ENCODE measurements at regions not wholly inside any gene's neighbourhood (a gene's known extent, or its start where the extent isn't known, plus 50 kb on each side); places are given as distances from the start of the nearest gene placed in this dataset.
"Not testable (repeated sequence)": the region's sequence is repeated elsewhere in the genome, so short reads cannot be mapped to it uniquely, and the experiment has no call there.

DNA sequence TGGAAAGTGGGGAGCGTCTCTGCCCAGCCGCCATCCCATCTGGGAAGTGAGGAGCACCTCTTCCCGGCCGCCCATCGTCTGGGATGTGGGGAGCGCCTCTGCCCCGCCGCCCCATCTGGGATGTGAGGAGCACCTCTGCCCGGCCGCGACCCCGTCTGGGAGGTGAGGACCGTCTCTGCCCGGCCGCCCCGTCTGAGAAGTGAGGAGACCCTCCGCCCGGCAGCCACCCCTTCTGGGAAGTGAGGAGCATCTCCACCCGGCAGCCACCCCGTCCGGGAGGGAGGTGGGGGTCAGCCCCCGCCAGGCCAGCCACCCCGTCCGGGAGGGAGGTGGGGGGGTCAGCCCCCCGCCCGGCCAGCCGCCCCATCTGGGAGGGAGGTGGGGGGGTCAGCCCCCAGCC, 190.0 kb upstream of the MGAT5 start:
- H3K27me3 ChIP-seq; intact Hi-C loops (cut with DNase I); H3K36me3 ChIP-seq; H3K27ac ChIP-seq; H3K9me3 ChIP-seq; H3K4me1 ChIP-seq; DNase-seq; H3K4me3 ChIP-seq: not testable (repeated sequence)
- WGBS, 2 donors: 96% methylated on average over 27 of the region's 27 CpGs

DNA sequence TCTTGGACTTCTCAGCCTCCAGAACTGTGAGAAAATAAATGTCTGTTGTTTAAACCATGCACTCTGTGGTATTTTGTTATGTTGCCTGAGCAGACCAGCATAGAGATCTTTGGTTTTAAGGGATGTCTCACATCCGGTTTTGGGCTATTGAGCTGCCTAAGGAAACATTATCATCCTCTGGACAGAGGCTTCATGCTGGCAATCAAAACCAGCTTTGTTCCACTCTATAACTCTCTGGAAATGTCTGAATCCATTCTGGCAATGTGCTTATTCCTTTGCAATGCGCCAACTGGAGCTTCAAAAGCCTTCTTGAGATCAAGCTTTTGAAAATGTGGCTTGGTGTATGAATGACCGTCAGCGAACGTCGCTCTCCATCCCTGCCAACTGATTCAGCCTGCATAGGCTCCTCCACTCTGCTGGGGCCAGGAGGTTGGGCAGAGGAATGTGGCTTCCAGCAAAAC, 183.6 kb upstream of the MGAT5 start:
- Histone ChIP-seq H3K4me1 (peaks cover 0 to 11% (median 2%) of the 10 kb centered on the region in 4 donors), H3K4me3 (no peak overlapping the region), H3K36me3 (no peaks in the 10 kb centered on the region), H3K9me3 (no peaks in the 10 kb centered on the region), H3K27me3 (no peaks in the 10 kb centered on the region), H3K27ac (no peak overlapping the region)
- intact Hi-C loops (cut with DNase I): no loop called here
- DNase-seq: no peak
- 94 to 96% methylated on average over 6 of the region's 6 CpGs for WGBS, 2 donors
- no peak for TF ChIP-seq EP300 (IDR thresholded peaks at IDR 0.05)
- TF ChIP-seq, protein P1, sequence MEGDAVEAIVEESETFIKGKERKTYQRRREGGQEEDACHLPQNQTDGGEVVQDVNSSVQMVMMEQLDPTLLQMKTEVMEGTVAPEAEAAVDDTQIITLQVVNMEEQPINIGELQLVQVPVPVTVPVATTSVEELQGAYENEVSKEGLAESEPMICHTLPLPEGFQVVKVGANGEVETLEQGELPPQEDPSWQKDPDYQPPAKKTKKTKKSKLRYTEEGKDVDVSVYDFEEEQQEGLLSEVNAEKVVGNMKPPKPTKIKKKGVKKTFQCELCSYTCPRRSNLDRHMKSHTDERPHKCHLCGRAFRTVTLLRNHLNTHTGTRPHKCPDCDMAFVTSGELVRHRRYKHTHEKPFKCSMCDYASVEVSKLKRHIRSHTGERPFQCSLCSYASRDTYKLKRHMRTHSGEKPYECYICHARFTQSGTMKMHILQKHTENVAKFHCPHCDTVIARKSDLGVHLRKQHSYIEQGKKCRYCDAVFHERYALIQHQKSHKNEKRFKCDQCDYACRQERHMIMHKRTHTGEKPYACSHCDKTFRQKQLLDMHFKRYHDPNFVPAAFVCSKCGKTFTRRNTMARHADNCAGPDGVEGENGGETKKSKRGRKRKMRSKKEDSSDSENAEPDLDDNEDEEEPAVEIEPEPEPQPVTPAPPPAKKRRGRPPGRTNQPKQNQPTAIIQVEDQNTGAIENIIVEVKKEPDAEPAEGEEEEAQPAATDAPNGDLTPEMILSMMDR (IDR thresholded peaks at IDR 0.05): no peak
- no peak for TF ChIP-seq POLR2A (IDR thresholded peaks at IDR 0.05)
- TF ChIP-seq POLR2AphosphoS5 (IDR thresholded peaks at IDR 0.05): no peak

DNA sequence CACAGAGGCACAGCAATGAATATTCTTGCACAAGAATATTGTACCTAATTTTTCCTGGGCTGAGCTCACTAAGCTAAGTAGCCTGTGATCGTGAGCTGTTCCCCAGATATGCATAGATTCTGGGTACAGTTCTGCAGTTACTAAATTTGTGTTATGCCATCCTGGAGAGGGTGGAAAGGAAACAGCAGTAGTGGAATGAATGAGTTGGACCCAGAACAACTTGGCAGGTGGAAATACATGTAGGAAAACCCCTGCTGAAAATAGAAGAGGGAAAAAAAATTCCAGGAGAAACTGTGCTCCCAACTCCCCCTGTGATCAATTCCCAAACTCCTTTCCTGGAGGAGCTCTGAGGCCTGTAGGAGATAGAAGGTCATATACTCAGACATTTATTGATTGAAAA, 181.5 kb upstream of the MGAT5 start:
- no peaks in the 10 kb centered on the region for H3K27me3 ChIP-seq
- H3K27ac ChIP-seq: peak overlapping the region in 1 of 4 donors; percentile 40
- H3K9me3 ChIP-seq: no peaks in the 10 kb centered on the region
- TF ChIP-seq POLR2A (IDR thresholded peaks at IDR 0.05): no peak
- no peaks in the 10 kb centered on the region for H3K36me3 ChIP-seq
- DNase-seq: no peak
- intact Hi-C loops (cut with DNase I): no loop called here
- H3K4me1 ChIP-seq: peaks cover 0 to 11% (median 2%) of the 10 kb centered on the region in 4 donors
- 86 to 92% methylated on average over 1 of the region's 1 CpG for WGBS, 2 donors
- H3K4me3 ChIP-seq: no peak overlapping the region

DNA sequence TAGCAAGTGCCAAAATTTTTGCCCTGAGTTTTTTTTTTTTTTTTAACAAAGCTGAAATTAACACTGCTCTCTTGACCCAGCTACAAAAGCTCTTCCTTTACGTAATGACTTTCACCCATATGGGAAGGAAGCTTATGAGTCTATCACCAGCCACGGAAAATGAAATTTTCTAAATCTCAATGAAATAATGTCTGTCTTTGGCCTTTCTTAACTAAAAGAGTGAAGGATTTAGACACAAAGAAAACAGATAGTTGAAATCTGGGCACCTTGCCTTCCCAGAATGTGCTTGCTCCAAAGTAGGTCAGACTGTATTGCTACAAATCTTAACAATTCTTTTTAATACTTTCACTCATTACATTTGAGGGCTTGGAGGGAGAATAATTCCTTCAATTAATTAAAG, 180.8 kb upstream of the MGAT5 start:
- no peak overlapping the region for H3K4me3 ChIP-seq
- H3K4me1 ChIP-seq: peaks cover 0 to 11% (median 2%) of the 10 kb centered on the region in 4 donors
- WGBS, 2 donors: 75 to 86% methylated on average over 2 of the region's 2 CpGs
- no peak for DNase-seq
- no peaks in the 10 kb centered on the region for H3K9me3 ChIP-seq
- intact Hi-C loops (cut with DNase I): no loop called here
- H3K27ac ChIP-seq: peak overlapping the region in 1 of 4 donors; percentile 40
- no peaks in the 10 kb centered on the region for H3K27me3 ChIP-seq
- H3K36me3 ChIP-seq: no peaks in the 10 kb centered on the region
- TF ChIP-seq POLR2A (IDR thresholded peaks at IDR 0.05) (no peak), EP300 (IDR thresholded peaks at IDR 0.05) (no peak), POLR2AphosphoS5 (IDR thresholded peaks at IDR 0.05) (no peak)
- TF ChIP-seq, protein P1 (IDR thresholded peaks at IDR 0.05): no peak

DNA sequence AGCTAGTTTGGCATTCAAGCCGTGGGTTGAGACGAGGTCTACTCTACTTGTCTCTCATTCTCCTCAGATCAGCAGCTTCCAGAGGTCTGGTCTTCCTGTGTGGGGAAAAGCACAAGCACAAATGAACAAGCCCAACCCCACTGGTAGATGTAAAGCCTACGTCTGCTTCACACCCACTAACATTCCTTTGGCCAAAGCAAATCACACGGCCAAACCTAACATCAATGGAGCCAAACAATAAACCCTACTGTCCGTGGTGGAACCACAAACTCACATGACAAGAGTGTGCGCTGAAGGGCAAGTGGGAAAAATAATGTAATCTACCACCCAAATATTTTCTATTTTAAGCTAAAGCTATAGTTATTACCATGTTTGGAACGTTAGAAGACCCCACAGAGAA, 179.3 kb upstream of the MGAT5 start:
- Histone ChIP-seq H3K27ac (no peak overlapping the region), H3K36me3 (no peaks in the 10 kb centered on the region), H3K4me3 (no peak overlapping the region), H3K4me1 (peaks cover 0 to 16% (median 2%) of the 10 kb centered on the region in 4 donors), H3K27me3 (no peaks in the 10 kb centered on the region), H3K9me3 (no peaks in the 10 kb centered on the region)
- WGBS, 2 donors: 76 to 86% methylated on average over 7 of the region's 7 CpGs
- TF ChIP-seq POLR2A (IDR thresholded peaks at IDR 0.05): no peak
- TF ChIP-seq, protein P1 (IDR thresholded peaks at IDR 0.05): no peak
- no peak for TF ChIP-seq POLR2AphosphoS5 (IDR thresholded peaks at IDR 0.05)
- no peak for TF ChIP-seq EP300 (IDR thresholded peaks at IDR 0.05)
- intact Hi-C loops (cut with DNase I): no loop called here
- DNase-seq: no peak

DNA sequence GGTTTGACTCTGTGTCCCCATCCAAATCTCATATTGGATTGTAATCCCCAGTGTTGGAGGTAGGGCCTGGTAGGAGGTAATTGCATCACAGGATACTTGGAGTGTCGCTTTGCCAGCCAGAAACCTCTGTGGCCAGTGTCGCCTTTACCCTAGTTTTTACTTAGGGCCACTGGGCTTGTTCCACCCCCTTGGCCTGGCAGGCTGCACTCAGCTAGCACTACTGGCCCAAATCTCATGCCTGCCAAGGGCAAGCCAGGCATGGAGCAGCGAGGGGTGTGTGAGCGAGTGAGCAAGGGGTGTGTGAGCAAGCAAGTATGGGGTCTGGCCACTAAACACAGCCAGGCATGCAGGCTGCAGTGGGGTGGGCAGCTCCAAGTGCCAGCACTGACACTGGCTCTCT, 178.7 kb upstream of the MGAT5 start:
- WGBS, 2 donors: 93 to 94% methylated on average over 4 of the region's 4 CpGs
- Histone ChIP-seq H3K36me3 (no peaks in the 10 kb centered on the region), H3K4me1 (peaks cover 0 to 16% (median 2%) of the 10 kb centered on the region in 4 donors), H3K27ac (no peak overlapping the region), H3K27me3 (no peaks in the 10 kb centered on the region), H3K9me3 (no peaks in the 10 kb centered on the region), H3K4me3 (no peak overlapping the region)
- no peak for TF ChIP-seq POLR2A (IDR thresholded peaks at IDR 0.05)
- TF ChIP-seq POLR2AphosphoS5 (IDR thresholded peaks at IDR 0.05): no peak
- TF ChIP-seq EP300 (IDR thresholded peaks at IDR 0.05): no peak
- TF ChIP-seq, protein P1 (IDR thresholded peaks at IDR 0.05): no peak
- no peak for DNase-seq
- intact Hi-C loops (cut with DNase I): no loop called here
